Small intestine (tissue), 7 donors: ENCODE measurements at regions not wholly inside any gene's neighbourhood (a gene's known extent, or its start where the extent isn't known, plus 50 kb on each side); places are given as distances from the start of the nearest gene placed in this dataset.

Experiments
- DNase-seq, 2 donors: peaks; one replicate each; pipeline versions ENCODE4 v3.0.0 to v3.0.0-alpha.2; 2013
- FAIRE-seq: peaks from 2 replicates; lab custom pipeline; 2012; peaks lifted over from hg19 to GRCh38; lab: Jason Lieb, UNC
- H3K27ac ChIP-seq, 3 donors: one replicate each; pipeline ENCODE4 v1.5.1; 2013; ENCODE audit warnings: low read length in 2 of 3, mild to moderate bottlenecking in 2 of 3, control low read depth in 1 of 3, inconsistent platforms in 1 of 3, low read depth in 1 of 3, moderate library complexity in 1 of 3
- H3K27me3 ChIP-seq, 3 donors: one replicate each; pipeline ENCODE4 v1.6.1; 2013; ENCODE audit warnings: low read length in 3 of 3, inconsistent platforms in 1 of 3; ENCODE audit not compliant: control insufficient read depth in 3 of 3, insufficient read depth in 3 of 3
- H3K36me3 ChIP-seq, 3 donors: one replicate each; pipeline ENCODE4 v1.6.1; 2013; ENCODE audit warnings: low read length in 3 of 3, inconsistent platforms in 1 of 3, low read depth in 1 of 3, mild to moderate bottlenecking in 1 of 3, moderate library complexity in 1 of 3; ENCODE audit not compliant: control insufficient read depth in 3 of 3, insufficient read depth in 2 of 3
- H3K4me1 ChIP-seq, 3 donors: one replicate each; pipeline ENCODE4 v1.6.1; 2013; ENCODE audit warnings: low read length in 2 of 3, inconsistent platforms in 1 of 3, low read depth in 1 of 3, mild to moderate bottlenecking in 1 of 3, moderate library complexity in 1 of 3; ENCODE audit not compliant: control insufficient read depth in 3 of 3, insufficient read depth in 2 of 3
- H3K4me3 ChIP-seq, 3 donors: one replicate each; pipeline ENCODE4 v1.5.1; 2013; ENCODE audit warnings: low read length in 3 of 3, control low read depth in 1 of 3, inconsistent platforms in 1 of 3, low read depth in 1 of 3, mild to moderate bottlenecking in 1 of 3, moderate library complexity in 1 of 3
- H3K9me3 ChIP-seq, 2 donors: one replicate each; pipeline ENCODE4 v1.6.1; 2013; ENCODE audit warnings: low read depth in 1 of 2, low read length in 1 of 2; ENCODE audit not compliant: control insufficient read depth in 2 of 2, insufficient read depth in 1 of 2
- WGBS, 3 donors: extraction: QIAGEN DNeasy Blood & Tissue Kit; methylation state at CpG; one replicate each; pipeline ENCODE4 v1.1.7; 2013; 5-methylcytosine and 5-hydroxymethylcytosine counted together
- donor health status: healthy with polysubstance abuse.
- donor health status: control.
- donor health status: control.
- donor health status: Bipolar disorder and iron deficiency.
- donor health status: healthy.

- 39 to 44% (median 41%) methylated on average over 3 of the region's 3 CpGs for WGBS, 3 donors
- no peaks in the 10 kb centered on the region for H3K9me3 ChIP-seq
- H3K4me1 ChIP-seq = no peaks in the 10 kb centered on the region
- H3K4me3 ChIP-seq = no peak overlapping the region
- DNase-seq = no peak
- FAIRE-seq = no peak
- H3K27me3 ChIP-seq = peaks cover 0 to 2% (median 0%) of the 10 kb centered on the region in 3 donors
- no peak overlapping the region for H3K27ac ChIP-seq
- no peaks in the 10 kb centered on the region for H3K36me3 ChIP-seq
Observed at GRCh38 chr6:126811321-126811720, 307.1 kb upstream of the RSPO3 start.

- FAIRE-seq (no peak), DNase-seq (no peak)
- 45 to 55% (median 53%) methylated on average over 3 of the region's 3 CpGs for WGBS, 3 donors
- H3K27me3 ChIP-seq = peaks cover 0 to 2% (median 0%) of the 10 kb centered on the region in 3 donors
- H3K4me1 ChIP-seq = no peaks in the 10 kb centered on the region
- H3K4me3 ChIP-seq = no peak overlapping the region
- no peaks in the 10 kb centered on the region for H3K36me3 ChIP-seq
- H3K27ac ChIP-seq = no peak overlapping the region
- H3K9me3 ChIP-seq = no peaks in the 10 kb centered on the region
Observed at GRCh38 chr6:126812010-126812409, 306.5 kb upstream of the RSPO3 start.

GRCh38 chr6:126812651-126813050, 305.8 kb upstream of the RSPO3 start:
- WGBS, 3 donors = 17 to 23% (median 23%) methylated on average over 1 of the region's 1 CpG
- Histone ChIP-seq H3K9me3 (no peaks in the 10 kb centered on the region), H3K27me3 (no peaks in the 10 kb centered on the region), H3K27ac (no peak overlapping the region), H3K4me1 (no peaks in the 10 kb centered on the region), H3K4me3 (no peak overlapping the region), H3K36me3 (no peaks in the 10 kb centered on the region)
- DNase-seq (no peak), FAIRE-seq (no peak)

- no peaks in the 10 kb centered on the region for H3K36me3 ChIP-seq
- no peaks in the 10 kb centered on the region for H3K4me1 ChIP-seq
- no peak overlapping the region for H3K27ac ChIP-seq
- 74 to 88% (median 87%) methylated on average over 3 of the region's 3 CpGs for WGBS, 3 donors
- H3K4me3 ChIP-seq = no peak overlapping the region
- FAIRE-seq (no peak), DNase-seq (no peak)
- no peaks in the 10 kb centered on the region for H3K9me3 ChIP-seq
- H3K27me3 ChIP-seq = no peaks in the 10 kb centered on the region
Observed at GRCh38 chr6:126820634-126821033, 297.8 kb upstream of the RSPO3 start.

GRCh38 chr6:126821706-126822105, 296.8 kb upstream of the RSPO3 start:
- WGBS, 3 donors = 73 to 83% (median 79%) methylated on average over 2 of the region's 2 CpGs
- no peak overlapping the region for H3K4me3 ChIP-seq
- H3K27me3 ChIP-seq = no peaks in the 10 kb centered on the region
- no peak overlapping the region for H3K27ac ChIP-seq
- no peaks in the 10 kb centered on the region for H3K4me1 ChIP-seq
- DNase-seq (no peak), FAIRE-seq (no peak)
- H3K9me3 ChIP-seq = no peaks in the 10 kb centered on the region
- no peaks in the 10 kb centered on the region for H3K36me3 ChIP-seq

GRCh38 chr6:126824226-126824625, 294.2 kb upstream of the RSPO3 start:
- H3K27me3 ChIP-seq = no peaks in the 10 kb centered on the region
- H3K27ac ChIP-seq = no peak overlapping the region
- WGBS, 3 donors = 19 to 32% (median 20%) methylated on average over 2 of the region's 2 CpGs
- no peak overlapping the region for H3K4me3 ChIP-seq
- DNase-seq = no peak
- H3K4me1 ChIP-seq = no peaks in the 10 kb centered on the region
- no peaks in the 10 kb centered on the region for H3K9me3 ChIP-seq
- no peaks in the 10 kb centered on the region for H3K36me3 ChIP-seq
- FAIRE-seq = no peak

- 89 to 95% (median 93%) methylated on average over 2 of the region's 2 CpGs for WGBS, 3 donors
- no peak for FAIRE-seq
- no peak overlapping the region for H3K27ac ChIP-seq
Observed at GRCh38 chr6:126824815-126825214, 293.7 kb upstream of the RSPO3 start.

GRCh38 chr6:126826166-126826714, 292.2 kb upstream of the RSPO3 start:
- no peaks in the 10 kb centered on the region for H3K27me3 ChIP-seq

More at GRCh38 chr6:126824815-126825214, 293.7 kb upstream of the RSPO3 start:
- H3K4me1 ChIP-seq = no peaks in the 10 kb centered on the region
- DNase-seq = no peak
- H3K4me3 ChIP-seq = no peak overlapping the region
- H3K36me3 ChIP-seq = no peaks in the 10 kb centered on the region
- no peaks in the 10 kb centered on the region for H3K9me3 ChIP-seq
- no peaks in the 10 kb centered on the region for H3K27me3 ChIP-seq

GRCh38 chr6:126831461-126831860, 287.0 kb upstream of the RSPO3 start:
- Histone ChIP-seq H3K4me1 (no peaks in the 10 kb centered on the region), H3K36me3 (no peaks in the 10 kb centered on the region), H3K27me3 (no peaks in the 10 kb centered on the region), H3K4me3 (no peak overlapping the region), H3K9me3 (no peaks in the 10 kb centered on the region), H3K27ac (no peak overlapping the region)
- no peak for DNase-seq
- WGBS, 3 donors = 66 to 89% (median 77%) methylated on average over 5 of the region's 5 CpGs
- no peak for FAIRE-seq

More at GRCh38 chr6:126826166-126826714, 292.2 kb upstream of the RSPO3 start:
- no peak overlapping the region for H3K27ac ChIP-seq
- WGBS, 3 donors = 63 to 76% (median 74%) methylated on average over 1 of the region's 1 CpG
- no peaks in the 10 kb centered on the region for H3K9me3 ChIP-seq
- H3K36me3 ChIP-seq = no peaks in the 10 kb centered on the region
- FAIRE-seq = no peak
- H3K4me1 ChIP-seq = no peaks in the 10 kb centered on the region
- DNase-seq = no peak
- no peak overlapping the region for H3K4me3 ChIP-seq
